Mammary epithelial cell (primary cell): ENCODE measurements at regions not wholly inside any gene's neighbourhood (a gene's known extent, or its start where the extent isn't known, plus 50 kb on each side); places are given as distances from the start of the nearest gene placed in this dataset.

Experiments used
- CTCF ChIP-seq, 2 donors: IDR thresholded peaks in 1 of 2; conservative IDR thresholded peaks in 1 of 2; 2 replicates each; pipeline ENCODE4 v1.5.1; 2011 to 2012; ENCODE audit warnings: inconsistent platforms in 2 of 2, low read length in 2 of 2, mild to moderate bottlenecking in 2 of 2, control low read depth in 1 of 2, low read depth in 1 of 2; ENCODE audit not compliant: insufficient read depth in 1 of 2; ENCODE audit errors: extremely low read depth in 1 of 2
- EZH2 ChIP-seq: IDR thresholded peaks from 2 replicates; pipeline ENCODE4 v1.6.1; 2012; ENCODE audit warnings: low read length, inconsistent platforms, borderline replicate concordance

- TF ChIP-seq CTCF (conservative IDR thresholded peaks at IDR 0.05 in 1 of 2, IDR thresholded peaks at IDR 0.05 in 1 of 2; ENCODE audit: extremely low read depth in 1 of 2, insufficient read depth in 1 of 2, low read depth in 1 of 2, low read length in 2 of 2) = no peak
- TF ChIP-seq EZH2 = no peak
Measured at GRCh38 chr10:125359401-125359800, 199.0 kb upstream of the CTBP2 start.
